ENCODE measurements at regions not wholly inside any gene's neighbourhood (a gene's known extent, or its start where the extent isn't known, plus 50 kb on each side); places are given as distances from the start of the nearest gene placed in this dataset.
"Not testable (repeated sequence)": the region's sequence is repeated elsewhere in the genome, so short reads cannot be mapped to it uniquely, and the experiment has no call there.

DNA sequence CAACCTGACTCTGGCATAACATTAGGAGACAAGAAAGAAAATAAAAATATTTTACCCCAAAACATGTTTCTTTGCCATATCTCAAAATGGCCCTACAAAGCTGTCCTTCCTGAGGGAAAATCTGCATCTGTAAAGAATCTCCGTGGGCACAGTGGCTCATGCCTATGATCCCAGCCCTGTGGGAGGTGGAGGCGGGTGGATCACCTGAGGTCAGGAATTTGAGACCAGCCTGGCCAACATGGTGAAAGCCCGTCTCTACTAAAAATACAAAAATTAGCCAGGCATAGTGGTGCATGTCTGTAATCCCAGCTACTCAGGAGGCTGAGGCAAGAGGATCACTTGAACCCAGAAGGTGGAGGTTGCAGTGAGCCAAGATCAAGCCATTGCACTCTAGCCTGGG is 105.8 kb downstream of the FAM217A start:
- TF ChIP-seq POLR2A (IDR thresholded peaks at IDR 0.05; ENCODE audit: low read depth, low read length); TAF1 (IDR thresholded peaks at IDR 0.05; ENCODE audit: borderline replicate concordance, low read depth, low read length); POLR2AphosphoS5 (IDR thresholded peaks at IDR 0.05; ENCODE audit: low read depth, low read length): not testable (repeated sequence)

Measured in GM12892 (cell line).